IMR-90 (cell line): ENCODE measurements at regions not wholly inside any gene's neighbourhood (a gene's known extent, or its start where the extent isn't known, plus 50 kb on each side); places are given as distances from the start of the nearest gene placed in this dataset.

Source experiments
- ATAC-seq: fragments of 200-7000 bp; cut with Tn5 transposase; 2 replicates; pipeline ENCODE4 v1.9.1; 2020; ENCODE audit warnings: low read depth, mild to moderate bottlenecking, moderate library complexity
- BruUV-seq: library from RNA; stranded (reverse); fragments of 400-500 nt; replicated peaks from 2 replicates; lab custom pipeline; 2021; lab: Mats Ljungman, UMichigan
- CTCF ChIA-PET: fragments of 300-600 bp; formaldehyde crosslinking; extraction: SDS; loops from one replicate; lab custom pipeline; 2021; ENCODE audit warnings: antibody characterized with exemption; lab: Yijun Ruan, JAX
- POLR2A ChIA-PET: fragments of 300-600 bp; sonication (Branson Sonifier 250); formaldehyde crosslinking; loops from one replicate; lab custom pipeline; 2022; ENCODE audit warnings: antibody characterized with exemption; ENCODE audit not compliant: unreplicated experiment; lab: Charles Lee
- DNase-seq: peaks from one replicate; pipeline ENCODE4 v3.0.0; 2013
- H2AFZ ChIP-seq: replicated peaks from 2 replicates; pipeline ENCODE3; 2013; ENCODE audit warnings: low read length, mild to moderate bottlenecking; ENCODE audit not compliant: poor library complexity
- H2AK5ac ChIP-seq: 2 replicates; pipeline ENCODE4 v1.6.1; 2013; ENCODE audit warnings: low read depth, low read length, inconsistent platforms
- H2AK9ac ChIP-seq: replicated peaks from 2 replicates; pipeline ENCODE3; 2013; ENCODE audit warnings: mild to moderate bottlenecking, low read depth, low read length, moderate library complexity; ENCODE audit not compliant: poor library complexity
- H2BK120ac ChIP-seq: 2 replicates; pipeline ENCODE4 v1.6.1; 2013; ENCODE audit warnings: low read depth, low read length, inconsistent platforms
- H2BK15ac ChIP-seq: 3 replicates; pipeline ENCODE4 v1.6.1; 2013; ENCODE audit warnings: low read depth, low read length, inconsistent platforms
- H2BK20ac ChIP-seq: 2 replicates; pipeline ENCODE4 v1.6.1; 2013; ENCODE audit warnings: low read depth, mild to moderate bottlenecking, inconsistent platforms, low read length, moderate library complexity
- H2BK5ac ChIP-seq: 2 replicates; pipeline ENCODE4 v1.6.1; 2013; ENCODE audit warnings: mild to moderate bottlenecking, low read depth, low read length, inconsistent platforms; ENCODE audit not compliant: poor library complexity, severe bottlenecking
- H3K14ac ChIP-seq: replicated peaks from 2 replicates; pipeline ENCODE4 v1.6.1; 2013; ENCODE audit warnings: low read depth, low read length, inconsistent platforms
- H3K18ac ChIP-seq: 2 replicates; pipeline ENCODE4 v1.6.1; 2013; ENCODE audit warnings: low read depth, low read length, control low read depth
- H3K23ac ChIP-seq: 2 replicates; pipeline ENCODE4 v1.6.1; 2013; ENCODE audit warnings: low read depth, low read length, inconsistent platforms
- H3K27ac ChIP-seq: 2 replicates; pipeline ENCODE4 v1.5.1; 2013; ENCODE audit warnings: mild to moderate bottlenecking, control low read depth, low read length; ENCODE audit not compliant: insufficient read depth
- H3K27me3 ChIP-seq: 2 replicates; pipeline ENCODE4 v1.6.1; 2013; ENCODE audit warnings: low read length; ENCODE audit not compliant: control insufficient read depth, insufficient read depth
- H3K36me3 ChIP-seq: 2 replicates; pipeline ENCODE4 v1.6.1; 2013; ENCODE audit warnings: low read length, mixed read lengths; ENCODE audit not compliant: control insufficient read depth, insufficient read depth
- H3K4ac ChIP-seq: 2 replicates; pipeline ENCODE4 v1.6.1; 2013; ENCODE audit warnings: low read depth, low read length, inconsistent platforms
- H3K4me1 ChIP-seq: 2 replicates; pipeline ENCODE4 v1.6.1; 2013; ENCODE audit warnings: low read length, mixed read lengths; ENCODE audit not compliant: control insufficient read depth, insufficient read depth
- H3K4me2 ChIP-seq: 2 replicates; pipeline ENCODE4 v1.6.1; 2013; ENCODE audit warnings: low read depth, mild to moderate bottlenecking, control low read depth, low read length, moderate library complexity
- H3K4me3 ChIP-seq: 2 replicates; pipeline ENCODE4 v1.5.1; 2013; ENCODE audit warnings: low read depth, mild to moderate bottlenecking, control low read depth, low read length, moderate library complexity; ENCODE audit not compliant: insufficient read depth
- H3K56ac ChIP-seq: 2 replicates; pipeline ENCODE4 v1.6.1; 2013; ENCODE audit warnings: low read length, inconsistent platforms; ENCODE audit not compliant: insufficient read depth; ENCODE audit errors: extremely low read depth
- H3K79me1 ChIP-seq, 2 experiments: 2 replicates each; pipeline ENCODE4 v1.6.1; 2013; ENCODE audit warnings: low read length in 2 of 2, inconsistent platforms in 1 of 2, low read depth in 1 of 2
- H3K9ac ChIP-seq: 2 replicates; pipeline ENCODE4 v1.6.1; 2013; ENCODE audit warnings: low read depth, low read length, control low read depth
- H3K9me1 ChIP-seq: 2 replicates; pipeline ENCODE4 v1.6.1; 2013; ENCODE audit warnings: low read length, inconsistent platforms; ENCODE audit not compliant: insufficient read depth
- H3K9me3 ChIP-seq: 2 replicates; pipeline ENCODE4 v1.6.1; 2013; ENCODE audit warnings: low read length; ENCODE audit not compliant: control insufficient read depth, insufficient read depth
- H4K20me1 ChIP-seq: 2 replicates; pipeline ENCODE4 v1.6.1; 2013; ENCODE audit warnings: low read length, inconsistent platforms; ENCODE audit not compliant: insufficient read depth
- H4K5ac ChIP-seq: 2 replicates; pipeline ENCODE4 v1.6.1; 2013; ENCODE audit warnings: mild to moderate bottlenecking, low read depth, low read length, control low read depth
- H4K8ac ChIP-seq, 2 experiments: 2 replicates each; pipeline ENCODE4 v1.6.1; 2013; ENCODE audit warnings: low read depth in 2 of 2, low read length in 2 of 2, control low read depth in 1 of 2, inconsistent platforms in 1 of 2
- H4K91ac ChIP-seq: 2 replicates; pipeline ENCODE4 v1.6.1; 2013; ENCODE audit warnings: low read depth, low read length, inconsistent platforms; ENCODE audit not compliant: insufficient read depth
- BHLHE40 ChIP-seq: fragments of 150-350 bp; IDR thresholded peaks from 2 replicates; pipeline ENCODE4 v1.6.1; 2016; ENCODE audit warnings: mild to moderate bottlenecking, low read depth, low read length
- CEBPB ChIP-seq: IDR thresholded peaks from 2 replicates; pipeline ENCODE4 v1.6.1; 2012; ENCODE audit warnings: low read depth, low read length, improper control_type of control experiment
- CHD1 ChIP-seq: IDR thresholded peaks from 2 replicates; pipeline ENCODE4 v1.6.1; 2012; ENCODE audit warnings: low read depth, low read length, improper control_type of control experiment
- CTCF ChIP-seq: conservative IDR thresholded peaks from 2 replicates; pipeline ENCODE4 v1.5.1; 2012; ENCODE audit warnings: mild to moderate bottlenecking, low read depth, low read length, improper control_type of control experiment
- FOS ChIP-seq: fragments of 150-350 bp; IDR thresholded peaks from 2 replicates; pipeline ENCODE4 v1.6.1; 2016; ENCODE audit warnings: low read depth, low read length
- MAZ ChIP-seq: IDR thresholded peaks from 2 replicates; pipeline ENCODE4 v1.6.1; 2012; ENCODE audit warnings: low read depth, mild to moderate bottlenecking, low read length, improper control_type of control experiment, moderate library complexity, borderline replicate concordance
- MXI1 ChIP-seq: IDR thresholded peaks from 2 replicates; pipeline ENCODE4 v1.6.1; 2012; ENCODE audit warnings: low read depth, mild to moderate bottlenecking, low read length, moderate library complexity, borderline replicate concordance
- NFE2L2 ChIP-seq: fragments of 150-350 bp; IDR thresholded peaks from 2 replicates; pipeline ENCODE4 v1.6.1; 2016; ENCODE audit warnings: low read depth, mild to moderate bottlenecking, low read length
- POLR2A ChIP-seq: IDR thresholded peaks from 2 replicates; pipeline ENCODE4 v1.6.1; 2012; ENCODE audit warnings: mild to moderate bottlenecking, low read depth, low read length
- RAD21 ChIP-seq: IDR thresholded peaks from 2 replicates; pipeline ENCODE4 v1.6.1; 2012; ENCODE audit warnings: low read length, improper control_type of control experiment
- RCOR1 ChIP-seq: IDR thresholded peaks from 2 replicates; pipeline ENCODE4 v1.6.1; 2012; ENCODE audit warnings: mild to moderate bottlenecking, low read length, improper control_type of control experiment; ENCODE audit not compliant: insufficient replicate concordance
- RFX5 ChIP-seq: IDR thresholded peaks from 2 replicates; pipeline ENCODE4 v1.8.0; 2012; ENCODE audit warnings: low read depth, mild to moderate bottlenecking, low read length, moderate library complexity
- SMC3 ChIP-seq: fragments of 150-350 bp; IDR thresholded peaks from 2 replicates; pipeline ENCODE4 v1.6.1; 2016; ENCODE audit warnings: low read depth, mild to moderate bottlenecking, antibody characterized with exemption, low read length, moderate library complexity
- WGBS, 2 experiments: methylation state at CpG; one replicate each; pipeline versions ENCODE4 v1.1.5 to v1.1.7; 2013; ENCODE audit warnings: missing lambda C conversion rate in 2 of 2; ENCODE audit not compliant: insufficient read length in 1 of 2; ENCODE audit errors: extremely low coverage in 2 of 2; 5-methylcytosine and 5-hydroxymethylcytosine counted together
- dilution Hi-C: fragments of 300-500 bp; cut with HindIII; formaldehyde crosslinking; loops from one replicate; pipeline ENCODE4 v1.14.3; 2018; ENCODE audit warnings: low sequenced_read_pairs; ENCODE audit not compliant: unreplicated experiment
- in situ Hi-C: fragments of 300-500 bp; cut with MboI; formaldehyde crosslinking; loops from 3 replicates; pipeline ENCODE4 v1.14.3; 2019; ENCODE audit warnings: low sequenced_read_pairs, inconsistent platforms, mixed read lengths
- intact Hi-C: fragments of 100-400 bp; cut with micrococcal nuclease; formaldehyde crosslinking; loops from 2 replicates; pipeline ENCODE4 v1.10.0; 2022
- TF ChIP-seq, protein P1 (sequence below): fragments of 150-350 bp; IDR thresholded peaks from 2 replicates; pipeline ENCODE4 v1.6.1; 2017; ENCODE audit warnings: mild to moderate bottlenecking, antibody characterized with exemption, low read length, low read depth

GRCh38 chr12:113726254-113726819, 239.8 kb downstream of the RBM19 start:
- H3K79me1 ChIP-seq: no peaks in the 10 kb centered on the region
- H3K4ac ChIP-seq: no peak overlapping the region
- no peak overlapping the region for H3K18ac ChIP-seq
- dilution Hi-C loops: no loop called here
- no peak overlapping the region for H4K8ac ChIP-seq
- 0 out of 2 replicates have a peak overlapping the region, but pooled peaks have one; percentile 67 for H2BK20ac ChIP-seq
- no peak overlapping the region for H2AK5ac ChIP-seq
- H3K4me2 ChIP-seq: no peak overlapping the region
- peaks cover 3% of the 10 kb centered on the region; the same call in 1 of the 2 replicates for H3K4me1 ChIP-seq
- H3K9me1 ChIP-seq: no peaks in the 10 kb centered on the region; the same call in 1 of the 2 replicates
- H2AFZ ChIP-seq: peak overlapping the region; percentile 40
- H4K91ac ChIP-seq: no peak overlapping the region
- H3K9me3 ChIP-seq: peaks cover 3% of the 10 kb centered on the region; the same call in 1 of the 2 replicates
- H3K56ac ChIP-seq: no peak overlapping the region
- POLR2A ChIA-PET: no interaction called here
- no peak overlapping the region for H2BK5ac ChIP-seq
- no peak overlapping the region for H2BK15ac ChIP-seq
- no peak overlapping the region for H3K23ac ChIP-seq
- TF ChIP-seq BHLHE40 (no peak), MAZ (no peak), CTCF (no peak), RCOR1 (no peak), CEBPB (no peak), RFX5 (no peak), SMC3 (no peak), NFE2L2 (no peak), MXI1 (no peak), RAD21 (no peak), FOS (no peak), POLR2A (no peak), CHD1 (no peak)
- TF ChIP-seq, protein P1, sequence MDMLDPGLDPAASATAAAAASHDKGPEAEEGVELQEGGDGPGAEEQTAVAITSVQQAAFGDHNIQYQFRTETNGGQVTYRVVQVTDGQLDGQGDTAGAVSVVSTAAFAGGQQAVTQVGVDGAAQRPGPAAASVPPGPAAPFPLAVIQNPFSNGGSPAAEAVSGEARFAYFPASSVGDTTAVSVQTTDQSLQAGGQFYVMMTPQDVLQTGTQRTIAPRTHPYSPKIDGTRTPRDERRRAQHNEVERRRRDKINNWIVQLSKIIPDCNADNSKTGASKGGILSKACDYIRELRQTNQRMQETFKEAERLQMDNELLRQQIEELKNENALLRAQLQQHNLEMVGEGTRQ: no peak
- intact Hi-C loops: no loop called here
- H4K20me1 ChIP-seq: no peaks in the 10 kb centered on the region
- no peak overlapping the region for H2BK120ac ChIP-seq
- no peak overlapping the region for H2AK9ac ChIP-seq
- no peak overlapping the region for H4K5ac ChIP-seq
- no peaks in the 10 kb centered on the region for H3K36me3 ChIP-seq
- no peak overlapping the region for H3K4me3 ChIP-seq
- no TSS peak for BruUV-seq
- no CpG with 5 or more reads among the region's 6 CpGs for WGBS, 2 experiments
- in situ Hi-C loops: no loop called here
- ATAC-seq (no peak), DNase-seq (no peak)
- CTCF ChIA-PET: no interaction called here
- H3K14ac ChIP-seq: no peak overlapping the region
- no peak overlapping the region for H3K27ac ChIP-seq
- H3K9ac ChIP-seq: no peak overlapping the region
- H3K27me3 ChIP-seq: no peaks in the 10 kb centered on the region; the same call in 1 of the 2 replicates
